OCI-LY1 (cell line): ENCODE measurements at regions not wholly inside any gene's neighbourhood (a gene's known extent, or its start where the extent isn't known, plus 50 kb on each side); places are given as distances from the start of the nearest gene placed in this dataset.

Experiments used
- H2AFZ ChIP-seq: fragments of 200-600 bp; sonication (generic), shearing (Covaris generic); 2 replicates; pipeline ENCODE4 v1.6.0; 2014; ENCODE audit warnings: antibody characterized with exemption, mild to moderate bottlenecking, low read length
- H3F3A ChIP-seq: fragments of 200-600 bp; sonication (generic), shearing (Covaris generic); 2 replicates; pipeline ENCODE4 v1.6.0; 2014; ENCODE audit warnings: mild to moderate bottlenecking, antibody characterized with exemption, low read length, moderate library complexity; ENCODE audit not compliant: insufficient read depth
- H3K27ac ChIP-seq: fragments of 200-600 bp; sonication (generic); 2 replicates; pipeline ENCODE4 v1.5.1; 2014; ENCODE audit warnings: low read length, mixed run types, mild to moderate bottlenecking, low read depth; ENCODE audit not compliant: poor library complexity, severe bottlenecking
- H3K27me3 ChIP-seq: fragments of 200-600 bp; sonication (generic); 2 replicates; pipeline ENCODE4 v1.6.0; 2014; ENCODE audit warnings: antibody characterized with exemption, mild to moderate bottlenecking, low read length, moderate library complexity; ENCODE audit not compliant: insufficient read depth
- H3K36me3 ChIP-seq: fragments of 200-600 bp; sonication (generic); 2 replicates; pipeline ENCODE4 v1.6.1; 2014; ENCODE audit warnings: mild to moderate bottlenecking, antibody characterized with exemption, low read length, moderate library complexity, mixed read lengths; ENCODE audit not compliant: insufficient read depth
- H3K4me1 ChIP-seq: fragments of 200-600 bp; sonication (generic); 2 replicates; pipeline ENCODE4 v1.5.1; 2014; ENCODE audit warnings: mild to moderate bottlenecking, low read length, moderate library complexity; ENCODE audit not compliant: insufficient read depth, severe bottlenecking
- H3K4me2 ChIP-seq: fragments of 200-600 bp; sonication (generic), shearing (Covaris generic); 2 replicates; pipeline ENCODE4 v1.6.1; 2014; ENCODE audit warnings: low read length
- H3K4me3 ChIP-seq: fragments of 200-600 bp; sonication (generic); 2 replicates; pipeline ENCODE4 v1.5.1; 2014; ENCODE audit warnings: low read length, low read depth, mild to moderate bottlenecking, mixed read lengths; ENCODE audit not compliant: poor library complexity, severe bottlenecking
- H3K79me2 ChIP-seq: fragments of 200-600 bp; shearing (Covaris generic); 2 replicates; pipeline ENCODE4 v1.6.1; 2016; ENCODE audit warnings: mixed run types, low read length, mixed read lengths; ENCODE audit not compliant: insufficient read depth
- H3K9ac ChIP-seq: fragments of 200-600 bp; sonication (generic), shearing (Covaris generic); 2 replicates; pipeline ENCODE4 v1.6.1; 2014; ENCODE audit warnings: mild to moderate bottlenecking, low read length, mixed read lengths
- H3K9me2 ChIP-seq: fragments of 200-600 bp; sonication (generic), shearing (Covaris generic); 2 replicates; pipeline ENCODE4 v1.6.1; 2014; ENCODE audit warnings: low read depth, mild to moderate bottlenecking, low read length, mixed read lengths
- H3K9me3 ChIP-seq: fragments of 200-600 bp; shearing (Covaris generic); 2 replicates; pipeline ENCODE4 v1.6.1; 2014; ENCODE audit warnings: low read length, mixed read lengths
- H4K20me1 ChIP-seq: fragments of 200-600 bp; sonication (generic), shearing (Covaris generic); 2 replicates; pipeline ENCODE4 v1.6.0; 2016; ENCODE audit warnings: mild to moderate bottlenecking, low read length; ENCODE audit not compliant: insufficient read depth
- EZH2 ChIP-seq: fragments of 200-600 bp; sonication (generic), shearing (Covaris generic); IDR thresholded peaks from 2 replicates; pipeline ENCODE4 v1.8.0; 2017; ENCODE audit warnings: borderline replicate concordance, mixed run types, mild to moderate bottlenecking, antibody characterized with exemption, low read length, moderate library complexity, mixed read lengths
- TF ChIP-seq, protein P1 (sequence below): fragments of 200-600 bp; sonication (generic), shearing (Covaris generic); IDR thresholded peaks from 2 replicates; pipeline ENCODE4 v1.5.1; 2017; ENCODE audit warnings: mild to moderate bottlenecking, antibody characterized with exemption, low read length, moderate library complexity, mixed read lengths

GRCh38 chr13:87777387-87777786 is 106.2 kb downstream of the SLITRK5 start:
- no peaks in the 10 kb centered on the region for H3K36me3 ChIP-seq
- no peak overlapping the region for H3K4me3 ChIP-seq
- H3K9me3 ChIP-seq, result no peaks in the 10 kb centered on the region
- no peak overlapping the region for H3K9ac ChIP-seq
- H3F3A ChIP-seq, result no peaks in the 10 kb centered on the region
- H3K79me2 ChIP-seq, result no peaks in the 10 kb centered on the region
- H4K20me1 ChIP-seq, result no peaks in the 10 kb centered on the region
- no peaks in the 10 kb centered on the region for H3K4me1 ChIP-seq
- no peak overlapping the region for H3K4me2 ChIP-seq
- no peak overlapping the region for H2AFZ ChIP-seq
- H3K9me2 ChIP-seq, result no peaks in the 10 kb centered on the region
- TF ChIP-seq, protein P1, sequence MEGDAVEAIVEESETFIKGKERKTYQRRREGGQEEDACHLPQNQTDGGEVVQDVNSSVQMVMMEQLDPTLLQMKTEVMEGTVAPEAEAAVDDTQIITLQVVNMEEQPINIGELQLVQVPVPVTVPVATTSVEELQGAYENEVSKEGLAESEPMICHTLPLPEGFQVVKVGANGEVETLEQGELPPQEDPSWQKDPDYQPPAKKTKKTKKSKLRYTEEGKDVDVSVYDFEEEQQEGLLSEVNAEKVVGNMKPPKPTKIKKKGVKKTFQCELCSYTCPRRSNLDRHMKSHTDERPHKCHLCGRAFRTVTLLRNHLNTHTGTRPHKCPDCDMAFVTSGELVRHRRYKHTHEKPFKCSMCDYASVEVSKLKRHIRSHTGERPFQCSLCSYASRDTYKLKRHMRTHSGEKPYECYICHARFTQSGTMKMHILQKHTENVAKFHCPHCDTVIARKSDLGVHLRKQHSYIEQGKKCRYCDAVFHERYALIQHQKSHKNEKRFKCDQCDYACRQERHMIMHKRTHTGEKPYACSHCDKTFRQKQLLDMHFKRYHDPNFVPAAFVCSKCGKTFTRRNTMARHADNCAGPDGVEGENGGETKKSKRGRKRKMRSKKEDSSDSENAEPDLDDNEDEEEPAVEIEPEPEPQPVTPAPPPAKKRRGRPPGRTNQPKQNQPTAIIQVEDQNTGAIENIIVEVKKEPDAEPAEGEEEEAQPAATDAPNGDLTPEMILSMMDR, result peak; percentile 10; the same call in 1 of the 2 replicates
- TF ChIP-seq EZH2, result no peak
- H3K27ac ChIP-seq, result no peak overlapping the region
- H3K27me3 ChIP-seq, result no peaks in the 10 kb centered on the region

DNA sequence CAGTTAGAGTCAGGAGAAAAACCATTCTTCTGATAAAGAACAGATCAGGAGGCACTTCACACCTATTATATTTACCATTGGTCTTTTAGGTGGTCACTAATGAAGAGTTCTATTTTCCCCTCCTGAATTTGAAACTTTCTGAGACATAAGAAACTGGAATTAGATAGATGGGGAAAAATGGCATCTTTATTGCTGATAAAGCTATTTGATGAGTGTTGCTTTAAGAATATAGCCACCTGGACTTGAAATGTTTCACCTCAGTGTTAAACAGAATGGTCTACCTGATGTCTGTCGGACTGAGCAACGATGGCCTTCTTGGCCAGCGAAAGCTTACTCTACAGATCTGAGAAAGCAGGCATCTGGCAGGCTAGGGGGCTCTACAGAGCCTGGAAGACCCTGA is 107.0 kb downstream of the SLITRK5 start:
- H3K27ac ChIP-seq, result no peak overlapping the region
- no peaks in the 10 kb centered on the region for H3K9me3 ChIP-seq
- H3K27me3 ChIP-seq, result no peaks in the 10 kb centered on the region
- no peaks in the 10 kb centered on the region for H3K4me1 ChIP-seq
- H4K20me1 ChIP-seq, result no peaks in the 10 kb centered on the region
- no peaks in the 10 kb centered on the region for H3K79me2 ChIP-seq
- no peak overlapping the region for H3K4me3 ChIP-seq
- no peak for TF ChIP-seq EZH2
- TF ChIP-seq, protein P1, result no peak
- H3K36me3 ChIP-seq, result no peaks in the 10 kb centered on the region
- H3K4me2 ChIP-seq, result no peak overlapping the region
- H3F3A ChIP-seq, result no peaks in the 10 kb centered on the region
- no peak overlapping the region for H2AFZ ChIP-seq
- no peak overlapping the region for H3K9ac ChIP-seq
- H3K9me2 ChIP-seq, result no peaks in the 10 kb centered on the region

GRCh38 chr13:87779426-87779825 is 108.3 kb downstream of the SLITRK5 start:
- H3K27ac ChIP-seq, result no peak overlapping the region
- H3K9me3 ChIP-seq, result no peaks in the 10 kb centered on the region
- no peaks in the 10 kb centered on the region for H3K4me1 ChIP-seq
- TF ChIP-seq, protein P1, result no peak
- no peak for TF ChIP-seq EZH2
- no peaks in the 10 kb centered on the region for H3K27me3 ChIP-seq
- H3K36me3 ChIP-seq, result no peaks in the 10 kb centered on the region
- no peaks in the 10 kb centered on the region for H3F3A ChIP-seq
- no peak overlapping the region for H3K4me2 ChIP-seq
- H3K9me2 ChIP-seq, result no peaks in the 10 kb centered on the region
- H3K4me3 ChIP-seq, result no peak overlapping the region
- H4K20me1 ChIP-seq, result no peaks in the 10 kb centered on the region
- no peak overlapping the region for H2AFZ ChIP-seq
- H3K79me2 ChIP-seq, result no peaks in the 10 kb centered on the region
- H3K9ac ChIP-seq, result no peak overlapping the region
